ENCODE measurements at regions not wholly inside any gene's neighbourhood (a gene's known extent, or its start where the extent isn't known, plus 50 kb on each side); places are given as distances from the start of the nearest gene placed in this dataset.

- no peaks in the 10 kb centered on the region for H3K9me3 ChIP-seq
- no peaks in the 10 kb centered on the region for H3K36me3 ChIP-seq
- no peaks in the 10 kb centered on the region for H3K27me3 ChIP-seq
- no peak for TF ChIP-seq CTCF (IDR thresholded peaks at IDR 0.05)
- no peak overlapping the region for H3K4me3 ChIP-seq
- ATAC-seq (no peak), DNase-seq (no peak)
- H3K4me1 ChIP-seq: no peaks in the 10 kb centered on the region
- H3K27ac ChIP-seq: no peak overlapping the region
- WGBS, 2 donors: 86 to 92% methylated on average over 3 of the region's 3 CpGs
- intact Hi-C loops (cut with DNase I): no loop called here
These were observed 236.6 kb upstream of the GPR149 start for GRCh38 chr3:154666542-154666941.

- Histone ChIP-seq H3K27me3 (no peaks in the 10 kb centered on the region), H3K4me1 (no peaks in the 10 kb centered on the region), H3K36me3 (no peaks in the 10 kb centered on the region), H3K4me3 (no peak overlapping the region), H3K27ac (no peak overlapping the region), H3K9me3 (no peaks in the 10 kb centered on the region)
- intact Hi-C loops (cut with DNase I): no loop called here
- DNase-seq: no peak
- no peak for ATAC-seq
- no peak for TF ChIP-seq CTCF (IDR thresholded peaks at IDR 0.05)
These were observed 234.7 kb upstream of the GPR149 start for GRCh38 chr3:154664714-154665113.

DNA sequence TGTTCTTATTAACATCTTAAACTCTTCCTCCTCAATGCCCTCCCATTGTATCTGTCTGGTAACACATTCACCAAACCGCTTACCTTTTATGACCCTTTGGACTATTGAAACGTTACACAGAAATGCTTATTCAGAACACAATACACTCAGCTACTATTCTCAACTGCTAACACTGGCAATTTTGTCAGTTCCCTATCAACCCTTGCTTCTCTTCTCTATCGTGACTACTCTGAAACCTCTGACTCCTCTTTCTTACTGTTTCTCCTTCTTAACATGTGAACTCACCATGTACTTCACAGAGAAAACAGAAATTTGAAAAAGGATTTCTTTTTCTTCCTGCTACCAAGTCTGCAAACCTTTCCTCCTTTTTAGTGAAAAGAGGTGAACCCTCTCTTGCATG lies 232.9 kb upstream of the GPR149 start:
- TF ChIP-seq CTCF (IDR thresholded peaks at IDR 0.05): no peak
- Histone ChIP-seq H3K4me1 (no peaks in the 10 kb centered on the region), H3K4me3 (no peak overlapping the region), H3K27ac (no peak overlapping the region), H3K36me3 (no peaks in the 10 kb centered on the region), H3K27me3 (no peaks in the 10 kb centered on the region), H3K9me3 (no peaks in the 10 kb centered on the region)
- no peak for DNase-seq
- no peak for ATAC-seq
- 71 to 73% methylated on average over 3 of the region's 3 CpGs for WGBS, 2 donors
- intact Hi-C loops (cut with DNase I): no loop called here

DNA sequence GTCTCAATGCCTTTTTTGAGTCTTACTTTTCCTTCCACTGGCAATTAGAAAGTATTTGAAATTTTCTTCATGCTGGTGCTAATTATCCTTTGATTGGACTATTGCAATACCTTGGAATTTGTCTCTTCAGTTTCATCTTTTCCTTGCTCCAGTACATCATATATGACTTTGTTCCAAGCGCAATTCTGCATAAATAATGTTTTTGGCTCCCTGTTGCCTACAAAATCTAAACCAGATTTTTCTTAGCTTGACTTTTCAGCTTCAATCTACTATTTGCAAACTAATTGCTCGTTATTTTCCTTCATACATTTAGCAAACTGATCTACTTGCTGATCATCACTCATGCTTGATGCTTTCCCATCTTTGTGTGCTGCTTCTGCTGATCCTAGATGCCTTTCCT lies 230.8 kb upstream of the GPR149 start:
- Histone ChIP-seq H3K27me3 (no peaks in the 10 kb centered on the region), H3K36me3 (no peaks in the 10 kb centered on the region), H3K4me1 (no peaks in the 10 kb centered on the region), H3K4me3 (no peak overlapping the region), H3K27ac (no peak overlapping the region), H3K9me3 (no peaks in the 10 kb centered on the region)
- no peak for ATAC-seq
- DNase-seq: no peak
- intact Hi-C loops (cut with DNase I): no loop called here
- 58 to 63% methylated on average over 2 of the region's 2 CpGs for WGBS, 2 donors
- no peak for TF ChIP-seq CTCF (IDR thresholded peaks at IDR 0.05)

- intact Hi-C loops (cut with DNase I): no loop called here
- ATAC-seq: no peak
- TF ChIP-seq CTCF (IDR thresholded peaks at IDR 0.05): no peak
These were observed 228.0 kb upstream of the GPR149 start for GRCh38 chr3:154658000-154658399.

More at GRCh38 chr3:154658000-154658399, 228.0 kb upstream of the GPR149 start:
- no peaks in the 10 kb centered on the region for H3K27me3 ChIP-seq
- no peaks in the 10 kb centered on the region for H3K4me1 ChIP-seq
- H3K27ac ChIP-seq: no peak overlapping the region
- no peak overlapping the region for H3K4me3 ChIP-seq
- H3K9me3 ChIP-seq: no peaks in the 10 kb centered on the region
- no peaks in the 10 kb centered on the region for H3K36me3 ChIP-seq
- no peak for DNase-seq
